HEK293 (cell line): ENCODE measurements at regions not wholly inside any gene's neighbourhood (a gene's known extent, or its start where the extent isn't known, plus 50 kb on each side); places are given as distances from the start of the nearest gene placed in this dataset.

Experiments used
- ZNF121 ChIP-seq: fragments of 450-650 bp; formaldehyde crosslinking; IDR thresholded peaks from 2 replicates; pipeline ENCODE4 v1.5.1; 2016; ENCODE audit warnings: missing biosample characterization, missing genetic modification characterization
- TF ChIP-seq, protein P1 (sequence below): fragments of 450-650 bp; formaldehyde crosslinking; IDR thresholded peaks from 2 replicates; pipeline ENCODE4 v1.5.1; 2016; ENCODE audit warnings: missing biosample characterization, missing genetic modification characterization
- TF ChIP-seq, protein P2 (sequence below): fragments of 450-650 bp; formaldehyde crosslinking; IDR thresholded peaks from 2 replicates; pipeline ENCODE4 v1.5.1; 2016; ENCODE audit warnings: missing biosample characterization, missing genetic modification characterization
- TF ChIP-seq, protein P3 (sequence below): fragments of 450-650 bp; formaldehyde crosslinking; IDR thresholded peaks from 2 replicates; pipeline ENCODE4 v1.5.1; 2016; ENCODE audit warnings: missing biosample characterization, missing genetic modification characterization

DNA sequence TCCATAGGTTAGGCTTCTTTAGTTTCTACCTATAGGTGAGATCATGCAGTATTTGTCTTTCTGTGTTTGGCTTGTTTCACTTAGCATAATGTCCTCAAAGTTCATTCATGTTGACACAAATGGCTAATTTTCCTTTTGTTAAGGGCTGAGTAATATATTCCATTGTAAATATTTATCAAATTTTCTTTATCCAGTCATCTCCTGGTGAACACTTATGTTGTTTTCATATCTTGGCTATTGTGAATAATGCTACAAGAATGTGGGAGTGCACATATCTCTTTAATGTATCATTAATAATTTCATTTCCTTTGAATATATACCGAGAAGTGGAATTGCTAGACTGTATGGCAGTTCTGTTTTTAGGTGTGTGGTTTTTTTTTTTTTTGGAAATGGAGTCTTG, 250.9 kb upstream of the SEMA6D start:
- no peak for TF ChIP-seq ZNF121 (tag by site-specific recombination)
- TF ChIP-seq, protein P1, sequence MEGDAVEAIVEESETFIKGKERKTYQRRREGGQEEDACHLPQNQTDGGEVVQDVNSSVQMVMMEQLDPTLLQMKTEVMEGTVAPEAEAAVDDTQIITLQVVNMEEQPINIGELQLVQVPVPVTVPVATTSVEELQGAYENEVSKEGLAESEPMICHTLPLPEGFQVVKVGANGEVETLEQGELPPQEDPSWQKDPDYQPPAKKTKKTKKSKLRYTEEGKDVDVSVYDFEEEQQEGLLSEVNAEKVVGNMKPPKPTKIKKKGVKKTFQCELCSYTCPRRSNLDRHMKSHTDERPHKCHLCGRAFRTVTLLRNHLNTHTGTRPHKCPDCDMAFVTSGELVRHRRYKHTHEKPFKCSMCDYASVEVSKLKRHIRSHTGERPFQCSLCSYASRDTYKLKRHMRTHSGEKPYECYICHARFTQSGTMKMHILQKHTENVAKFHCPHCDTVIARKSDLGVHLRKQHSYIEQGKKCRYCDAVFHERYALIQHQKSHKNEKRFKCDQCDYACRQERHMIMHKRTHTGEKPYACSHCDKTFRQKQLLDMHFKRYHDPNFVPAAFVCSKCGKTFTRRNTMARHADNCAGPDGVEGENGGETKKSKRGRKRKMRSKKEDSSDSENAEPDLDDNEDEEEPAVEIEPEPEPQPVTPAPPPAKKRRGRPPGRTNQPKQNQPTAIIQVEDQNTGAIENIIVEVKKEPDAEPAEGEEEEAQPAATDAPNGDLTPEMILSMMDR: no peak
- TF ChIP-seq, protein P2, sequence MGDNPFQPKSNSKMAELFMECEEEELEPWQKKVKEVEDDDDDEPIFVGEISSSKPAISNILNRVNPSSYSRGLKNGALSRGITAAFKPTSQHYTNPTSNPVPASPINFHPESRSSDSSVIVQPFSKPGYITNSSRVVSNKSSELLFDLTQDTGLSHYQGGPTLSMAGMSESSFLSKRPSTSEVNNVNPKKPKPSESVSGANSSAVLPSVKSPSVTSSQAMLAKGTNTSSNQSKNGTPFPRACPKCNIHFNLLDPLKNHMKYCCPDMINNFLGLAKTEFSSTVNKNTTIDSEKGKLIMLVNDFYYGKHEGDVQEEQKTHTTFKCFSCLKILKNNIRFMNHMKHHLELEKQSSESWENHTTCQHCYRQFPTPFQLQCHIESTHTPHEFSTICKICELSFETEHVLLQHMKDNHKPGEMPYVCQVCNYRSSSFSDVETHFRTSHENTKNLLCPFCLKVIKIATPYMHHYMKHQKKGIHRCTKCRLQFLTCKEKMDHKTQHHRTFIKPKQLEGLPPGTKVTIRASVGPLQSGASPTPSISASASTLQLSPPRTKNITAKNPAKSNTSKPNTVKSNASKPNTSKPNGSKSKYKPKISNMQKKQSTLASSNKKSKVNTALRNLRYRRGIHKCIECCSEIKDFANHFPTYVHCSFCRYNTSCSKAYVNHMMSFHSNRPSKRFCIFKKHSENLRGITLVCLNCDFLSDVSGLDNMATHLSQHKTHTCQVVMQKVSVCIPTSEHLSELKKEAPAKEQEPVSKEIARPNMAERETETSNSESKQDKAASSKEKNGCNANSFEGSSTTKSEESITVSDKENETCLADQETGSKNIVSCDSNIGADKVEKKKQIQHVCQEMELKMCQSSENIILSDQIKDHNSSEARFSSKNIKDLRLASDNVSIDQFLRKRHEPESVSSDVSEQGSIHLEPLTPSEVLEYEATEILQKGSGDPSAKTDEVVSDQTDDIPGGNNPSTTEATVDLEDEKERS (tag by site-specific recombination): no peak
- TF ChIP-seq, protein P3, sequence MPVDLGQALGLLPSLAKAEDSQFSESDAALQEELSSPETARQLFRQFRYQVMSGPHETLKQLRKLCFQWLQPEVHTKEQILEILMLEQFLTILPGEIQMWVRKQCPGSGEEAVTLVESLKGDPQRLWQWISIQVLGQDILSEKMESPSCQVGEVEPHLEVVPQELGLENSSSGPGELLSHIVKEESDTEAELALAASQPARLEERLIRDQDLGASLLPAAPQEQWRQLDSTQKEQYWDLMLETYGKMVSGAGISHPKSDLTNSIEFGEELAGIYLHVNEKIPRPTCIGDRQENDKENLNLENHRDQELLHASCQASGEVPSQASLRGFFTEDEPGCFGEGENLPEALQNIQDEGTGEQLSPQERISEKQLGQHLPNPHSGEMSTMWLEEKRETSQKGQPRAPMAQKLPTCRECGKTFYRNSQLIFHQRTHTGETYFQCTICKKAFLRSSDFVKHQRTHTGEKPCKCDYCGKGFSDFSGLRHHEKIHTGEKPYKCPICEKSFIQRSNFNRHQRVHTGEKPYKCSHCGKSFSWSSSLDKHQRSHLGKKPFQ (tag by site-specific recombination): no peak
